MCF 10A (cell line): ENCODE measurements at regions not wholly inside any gene's neighbourhood (a gene's known extent, or its start where the extent isn't known, plus 50 kb on each side); places are given as distances from the start of the nearest gene placed in this dataset.

ENCODE experiments used
- BruUV-seq: library from RNA; stranded (reverse); fragments of 400-500 nt; replicated peaks from 2 replicates; lab custom pipeline; 2021; lab: Mats Ljungman, UMichigan
- CTCF ChIA-PET: fragments of 300-600 bp; sonication (Branson Sonifier 250); formaldehyde crosslinking; extraction: SDS; loops from one replicate; lab custom pipeline; 2021; ENCODE audit warnings: antibody characterized with exemption, inconsistent platforms; lab: Yijun Ruan, JAX
- POLR2A ChIA-PET: fragments of 300-600, 350-650 bp; sonication (Branson Sonifier 250); formaldehyde crosslinking; extraction: SDS; loops from one replicate; lab custom pipeline; 2020; ENCODE audit warnings: antibody characterized with exemption, inconsistent platforms; lab: Yijun Ruan, JAX
- DNase-seq: peaks from one replicate; pipeline ENCODE4 v3.0.0-alpha.2; 2018; ENCODE audit not compliant: unreplicated experiment
- H3K27ac Mint-ChIP-seq: one replicate; pipeline ENCODE4 v1.8.0; 2022; ENCODE audit warnings: mild to moderate bottlenecking, low read depth, mixed read lengths; ENCODE audit not compliant: unreplicated experiment
- H3K27me3 Mint-ChIP-seq: one replicate; pipeline ENCODE4 v1.8.0; 2022; ENCODE audit warnings: mixed read lengths; ENCODE audit not compliant: insufficient read depth, unreplicated experiment
- H3K36me3 Mint-ChIP-seq: one replicate; pipeline ENCODE4 v1.8.0; 2022; ENCODE audit warnings: mild to moderate bottlenecking, moderate library complexity, mixed read lengths; ENCODE audit not compliant: insufficient read depth, unreplicated experiment
- H3K4me1 Mint-ChIP-seq: one replicate; pipeline ENCODE4 v1.8.0; 2022; ENCODE audit warnings: mixed read lengths; ENCODE audit not compliant: insufficient read depth, unreplicated experiment
- H3K4me3 Mint-ChIP-seq: one replicate; pipeline ENCODE4 v1.8.0; 2022; ENCODE audit warnings: mild to moderate bottlenecking, moderate library complexity, mixed read lengths; ENCODE audit not compliant: unreplicated experiment
- H3K9me3 Mint-ChIP-seq: one replicate; pipeline ENCODE4 v1.8.0; 2022; ENCODE audit warnings: mixed read lengths; ENCODE audit not compliant: unreplicated experiment
- CTCF ChIP-seq: fragments of 200-600 bp; IDR thresholded peaks from one replicate; pipeline ENCODE4 v1.8.0; 2022; ENCODE audit warnings: antibody characterized with exemption, mild to moderate bottlenecking; ENCODE audit not compliant: unreplicated experiment
- intact Hi-C: fragments of 100-400 bp; cut with micrococcal nuclease; formaldehyde crosslinking; loops from 2 replicates; pipeline ENCODE4 v1.14.1; 2022

- POLR2A ChIA-PET = interaction anchor here (1.5 kb wide), 1 partner anchor 11 kb away, joined by 4 read pairs; no protein-coding TSS in a partner anchor
- DNase-seq = no peak
- intact Hi-C loops = no loop called here
- peaks cover 26% of the 10 kb centered on the region for H3K36me3 Mint-ChIP-seq
- CTCF ChIA-PET = interaction anchor here (0.5 to 1.6 kb wide), 2 partner anchors 14 to 300 kb away, joined by 3 to 5 read pairs; no protein-coding TSS in a partner anchor
- no peaks in the 10 kb centered on the region for H3K9me3 Mint-ChIP-seq
- no peaks in the 10 kb centered on the region for H3K27me3 Mint-ChIP-seq
- no peak for TF ChIP-seq CTCF
- BruUV-seq = no TSS peak
- H3K27ac Mint-ChIP-seq = peak overlapping the region; percentile 4
- H3K4me1 Mint-ChIP-seq = no peaks in the 10 kb centered on the region
- no peak overlapping the region for H3K4me3 Mint-ChIP-seq
Observed at GRCh38 chr6:144778056-144778455, 492.9 kb downstream of the UTRN start.

GRCh38 chr6:144778773-144779492 lies 493.8 kb downstream of the UTRN start:
- Mint-ChIP-seq H3K4me1 (no peaks in the 10 kb centered on the region), H3K36me3 (peaks cover 23% of the 10 kb centered on the region), H3K27ac (no peak overlapping the region), H3K9me3 (no peaks in the 10 kb centered on the region), H3K4me3 (no peak overlapping the region), H3K27me3 (no peaks in the 10 kb centered on the region)
- peak; percentile 17 for DNase-seq
- TF ChIP-seq CTCF = no peak
- ChIA-PET POLR2A (interaction anchor here (1.5 kb wide), 1 partner anchor 10 kb away, joined by 4 read pairs; no protein-coding TSS in a partner anchor), CTCF (interaction anchor here (0.6 to 1.6 kb wide), 8 partner anchors 10 to 193 kb away, joined by 3 to 5 read pairs (median 3); no protein-coding TSS in a partner anchor)
- intact Hi-C loops = no loop called here
- BruUV-seq = no TSS peak

GRCh38 chr6:144781836-144782235 lies 496.7 kb downstream of the UTRN start:
- BruUV-seq = no TSS peak
- Mint-ChIP-seq H3K27me3 (no peaks in the 10 kb centered on the region), H3K4me1 (no peaks in the 10 kb centered on the region), H3K27ac (no peak overlapping the region), H3K36me3 (peaks cover 11% of the 10 kb centered on the region), H3K9me3 (no peaks in the 10 kb centered on the region), H3K4me3 (no peak overlapping the region)
- ChIA-PET CTCF (no interaction called here), POLR2A (no interaction called here)
- no peak for TF ChIP-seq CTCF
- DNase-seq = no peak
- intact Hi-C loops = no loop called here

GRCh38 chr6:144782634-144783033 lies 497.5 kb downstream of the UTRN start:
- Mint-ChIP-seq H3K9me3 (no peaks in the 10 kb centered on the region), H3K4me1 (no peaks in the 10 kb centered on the region), H3K4me3 (no peak overlapping the region), H3K36me3 (peaks cover 10% of the 10 kb centered on the region), H3K27ac (no peak overlapping the region), H3K27me3 (no peaks in the 10 kb centered on the region)
- TF ChIP-seq CTCF = no peak
- intact Hi-C loops = no loop called here
- DNase-seq = no peak
- CTCF ChIA-PET = no interaction called here
- POLR2A ChIA-PET = no interaction called here
- no TSS peak for BruUV-seq
